ENCODE measurements at regions not wholly inside any gene's neighbourhood (a gene's known extent, or its start where the extent isn't known, plus 50 kb on each side); places are given as distances from the start of the nearest gene placed in this dataset.

GRCh38 chrX:100072336-100072735, 337.7 kb downstream of the PCDH19 start:
- TF ChIP-seq, protein P1, sequence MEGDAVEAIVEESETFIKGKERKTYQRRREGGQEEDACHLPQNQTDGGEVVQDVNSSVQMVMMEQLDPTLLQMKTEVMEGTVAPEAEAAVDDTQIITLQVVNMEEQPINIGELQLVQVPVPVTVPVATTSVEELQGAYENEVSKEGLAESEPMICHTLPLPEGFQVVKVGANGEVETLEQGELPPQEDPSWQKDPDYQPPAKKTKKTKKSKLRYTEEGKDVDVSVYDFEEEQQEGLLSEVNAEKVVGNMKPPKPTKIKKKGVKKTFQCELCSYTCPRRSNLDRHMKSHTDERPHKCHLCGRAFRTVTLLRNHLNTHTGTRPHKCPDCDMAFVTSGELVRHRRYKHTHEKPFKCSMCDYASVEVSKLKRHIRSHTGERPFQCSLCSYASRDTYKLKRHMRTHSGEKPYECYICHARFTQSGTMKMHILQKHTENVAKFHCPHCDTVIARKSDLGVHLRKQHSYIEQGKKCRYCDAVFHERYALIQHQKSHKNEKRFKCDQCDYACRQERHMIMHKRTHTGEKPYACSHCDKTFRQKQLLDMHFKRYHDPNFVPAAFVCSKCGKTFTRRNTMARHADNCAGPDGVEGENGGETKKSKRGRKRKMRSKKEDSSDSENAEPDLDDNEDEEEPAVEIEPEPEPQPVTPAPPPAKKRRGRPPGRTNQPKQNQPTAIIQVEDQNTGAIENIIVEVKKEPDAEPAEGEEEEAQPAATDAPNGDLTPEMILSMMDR (conservative IDR thresholded peaks at IDR 0.05 in 1 of 2, IDR thresholded peaks at IDR 0.05 in 1 of 2; ENCODE audit: extremely low read depth in 1 of 2, insufficient read depth in 1 of 2, low read depth in 1 of 2, low read length in 2 of 2): peak; percentile 37
- no peak for TF ChIP-seq EZH2 (IDR thresholded peaks at IDR 0.05; ENCODE audit: borderline replicate concordance, low read length)

Data from mammary epithelial cell (primary cell).